ENCODE measurements at regions not wholly inside any gene's neighbourhood (a gene's known extent, or its start where the extent isn't known, plus 50 kb on each side); places are given as distances from the start of the nearest gene placed in this dataset.

GRCh38 chr1:224486801-224487583 lies 52.4 kb upstream of the WDR26 start:
- Histone ChIP-seq H3K27me3 (replicated peaks; ENCODE audit: insufficient read depth) (no peaks in the 10 kb centered on the region), H3K36me3 (no peaks in the 10 kb centered on the region), H3K4me1 (ENCODE audit: control insufficient read depth in 1 of 2, low read depth in 2 of 2) (no peaks in the 10 kb centered on the region), H3K9me3 (no peaks in the 10 kb centered on the region), H3K4me3 (no peak overlapping the region), H3K27ac (no peak overlapping the region)
- no peak for ATAC-seq (ENCODE audit: insufficient number of reproducible peaks, low FRiP score, low read depth)
- TF ChIP-seq CTCF (IDR thresholded peaks at IDR 0.05): no peak
- DNase-seq (ENCODE audit: low spot score): no peak

- Histone ChIP-seq H3K27me3 (replicated peaks; ENCODE audit: insufficient read depth) (no peaks in the 10 kb centered on the region), H3K4me1 (ENCODE audit: control insufficient read depth in 1 of 2, low read depth in 2 of 2) (no peaks in the 10 kb centered on the region), H3K36me3 (no peaks in the 10 kb centered on the region), H3K27ac (no peak overlapping the region), H3K4me3 (no peak overlapping the region), H3K9me3 (no peaks in the 10 kb centered on the region)
- ATAC-seq (ENCODE audit: insufficient number of reproducible peaks, low FRiP score, low read depth) (no peak), DNase-seq (ENCODE audit: low spot score) (no peak)
- no peak for TF ChIP-seq CTCF (IDR thresholded peaks at IDR 0.05)
Measured at GRCh38 chr1:224488806-224489499, 54.4 kb upstream of the WDR26 start.

- no peak overlapping the region for H3K27ac ChIP-seq
- DNase-seq (ENCODE audit: low spot score): no peak
- ATAC-seq (ENCODE audit: insufficient number of reproducible peaks, low FRiP score, low read depth): no peak
Measured at GRCh38 chr1:224489534-224490365, 55.2 kb upstream of the WDR26 start.

GRCh38 chr1:224490549-224491537 lies 56.2 kb upstream of the WDR26 start:
- no peak for TF ChIP-seq CTCF (IDR thresholded peaks at IDR 0.05)
- Histone ChIP-seq H3K9me3 (no peaks in the 10 kb centered on the region), H3K27ac (no peak overlapping the region), H3K27me3 (replicated peaks; ENCODE audit: insufficient read depth) (no peaks in the 10 kb centered on the region), H3K4me1 (ENCODE audit: control insufficient read depth in 1 of 2, low read depth in 2 of 2) (no peaks in the 10 kb centered on the region), H3K36me3 (no peaks in the 10 kb centered on the region), H3K4me3 (no peak overlapping the region)
- ATAC-seq (ENCODE audit: insufficient number of reproducible peaks, low FRiP score, low read depth): no peak
- no peak for DNase-seq (ENCODE audit: low spot score)

More at GRCh38 chr1:224489534-224490365, 55.2 kb upstream of the WDR26 start:
- H3K4me1 ChIP-seq (ENCODE audit: control insufficient read depth in 1 of 2, low read depth in 2 of 2): no peaks in the 10 kb centered on the region
- no peak overlapping the region for H3K4me3 ChIP-seq
- no peaks in the 10 kb centered on the region for H3K9me3 ChIP-seq
- no peak for TF ChIP-seq CTCF (IDR thresholded peaks at IDR 0.05)
- no peaks in the 10 kb centered on the region for H3K36me3 ChIP-seq
- H3K27me3 ChIP-seq (replicated peaks; ENCODE audit: insufficient read depth): no peaks in the 10 kb centered on the region
